ENCODE measurements at regions not wholly inside any gene's neighbourhood (a gene's known extent, or its start where the extent isn't known, plus 50 kb on each side); places are given as distances from the start of the nearest gene placed in this dataset.

- no peak for TF ChIP-seq Cebpa-rat (IDR thresholded peaks at IDR 0.05)
- Histone ChIP-seq H3K4me3 (no peak overlapping the region), H3K4me2 (peak overlapping the region in 9 of 11 experiments; percentile 12 to 79 (median 76); a peak in 16 of 22 replicates), H3K9ac (no peak overlapping the region), H3K27ac (no peak overlapping the region), H3K9me3 (replicated peaks in 1 of 11) (no peaks in the 10 kb centered on the region), H3K27me3 (peaks cover 0 to 3% (median 0%) of the 10 kb centered on the region in 11 experiments; a peak in 1 of 22 replicates), H3K36me3 (no peaks in the 10 kb centered on the region), H3K4me1 (peaks cover 0 to 39% (median 24%) of the 10 kb centered on the region in 10 experiments; a peak in 15 of 20 replicates), H4K20me1 (no peaks in the 10 kb centered on the region; a peak in 2 of 22 replicates)
Measured at GRCh38 chr6:169934699-169935347, 183.4 kb downstream of the ERMARD start.

- TF ChIP-seq Cebpa-rat (IDR thresholded peaks at IDR 0.05), result no peak
- peak overlapping the region in 9 of 11 experiments; percentile 12 to 79 (median 76); a peak in 16 of 22 replicates for H3K4me2 ChIP-seq
- no peaks in the 10 kb centered on the region; a peak in 2 of 22 replicates for H4K20me1 ChIP-seq
- H3K4me3 ChIP-seq, result no peak overlapping the region
- peaks cover 0 to 39% (median 24%) of the 10 kb centered on the region in 10 experiments; a peak in 15 of 20 replicates for H3K4me1 ChIP-seq
- H3K27ac ChIP-seq, result no peak overlapping the region
- H3K9ac ChIP-seq, result no peak overlapping the region
- H3K27me3 ChIP-seq, result peaks cover 0 to 3% (median 0%) of the 10 kb centered on the region in 11 experiments; a peak in 1 of 22 replicates
- peaks cover 0 to 7% (median 2%) of the 10 kb centered on the region in 11 experiments; a peak in 7 of 22 replicates for H3K9me3 ChIP-seq (replicated peaks in 1 of 11)
- no peaks in the 10 kb centered on the region for H3K36me3 ChIP-seq
Measured at GRCh38 chr6:169933839-169934698, 182.6 kb downstream of the ERMARD start.

GRCh38 chr6:169933251-169933821 is 181.9 kb downstream of the ERMARD start:
- H3K9ac ChIP-seq, result no peak overlapping the region
- peaks cover 0 to 3% (median 0%) of the 10 kb centered on the region in 11 experiments; a peak in 1 of 22 replicates for H3K27me3 ChIP-seq
- H3K4me3 ChIP-seq, result no peak overlapping the region
- H3K4me2 ChIP-seq, result peak overlapping the region in 7 of 11 experiments; percentile 48 to 79 (median 77); a peak in 10 of 22 replicates
- peaks cover 0 to 11% (median 7%) of the 10 kb centered on the region in 11 experiments; a peak in 7 of 22 replicates for H3K9me3 ChIP-seq (replicated peaks in 1 of 11)
- peaks cover 0 to 39% (median 24%) of the 10 kb centered on the region in 10 experiments; a peak in 15 of 20 replicates for H3K4me1 ChIP-seq
- TF ChIP-seq Cebpa-rat (IDR thresholded peaks at IDR 0.05), result no peak
- no peaks in the 10 kb centered on the region for H3K36me3 ChIP-seq
- H3K27ac ChIP-seq, result no peak overlapping the region
- H4K20me1 ChIP-seq, result no peaks in the 10 kb centered on the region; a peak in 2 of 22 replicates

GRCh38 chr6:169932491-169932890 is 181.1 kb downstream of the ERMARD start:
- no peak overlapping the region for H3K4me3 ChIP-seq
- TF ChIP-seq Cebpa-rat (IDR thresholded peaks at IDR 0.05), result no peak
- H3K36me3 ChIP-seq, result no peaks in the 10 kb centered on the region
- H3K4me1 ChIP-seq, result peaks cover 0 to 39% (median 24%) of the 10 kb centered on the region in 10 experiments; a peak in 15 of 20 replicates
- peaks cover 0 to 3% (median 0%) of the 10 kb centered on the region in 11 experiments; a peak in 1 of 22 replicates for H3K27me3 ChIP-seq
- H3K4me2 ChIP-seq, result peak overlapping the region in 8 of 11 experiments; percentile 10 to 79 (median 24); a peak in 10 of 22 replicates
- no peak overlapping the region for H3K9ac ChIP-seq
- H4K20me1 ChIP-seq, result no peaks in the 10 kb centered on the region; a peak in 2 of 22 replicates
- no peak overlapping the region for H3K27ac ChIP-seq
- peaks cover 0 to 11% (median 7%) of the 10 kb centered on the region in 11 experiments; a peak in 7 of 22 replicates for H3K9me3 ChIP-seq (replicated peaks in 1 of 11)

GRCh38 chr6:169931261-169931660 is 179.8 kb downstream of the ERMARD start:
- no peak overlapping the region for H3K27ac ChIP-seq
- no peak overlapping the region for H3K4me2 ChIP-seq
- H3K4me1 ChIP-seq, result peaks cover 0 to 39% (median 24%) of the 10 kb centered on the region in 10 experiments; a peak in 15 of 20 replicates
- H4K20me1 ChIP-seq, result no peaks in the 10 kb centered on the region; a peak in 1 of 22 replicates
- peaks cover 0 to 3% (median 0%) of the 10 kb centered on the region in 11 experiments; a peak in 1 of 22 replicates for H3K27me3 ChIP-seq
- no peak for TF ChIP-seq Cebpa-rat (IDR thresholded peaks at IDR 0.05)
- H3K9ac ChIP-seq, result no peak overlapping the region
- H3K4me3 ChIP-seq, result no peak overlapping the region
- H3K36me3 ChIP-seq, result no peaks in the 10 kb centered on the region
- peaks cover 0 to 11% (median 7%) of the 10 kb centered on the region in 11 experiments; a peak in 7 of 22 replicates for H3K9me3 ChIP-seq (replicated peaks in 1 of 11)

GRCh38 chr6:169930799-169931198 is 179.4 kb downstream of the ERMARD start:
- H3K4me3 ChIP-seq, result no peak overlapping the region
- peaks cover 0 to 35% (median 24%) of the 10 kb centered on the region in 10 experiments; a peak in 15 of 20 replicates for H3K4me1 ChIP-seq
- no peak overlapping the region for H3K4me2 ChIP-seq
- no peak overlapping the region for H3K27ac ChIP-seq
- peaks cover 0 to 3% (median 0%) of the 10 kb centered on the region in 11 experiments; a peak in 1 of 22 replicates for H3K27me3 ChIP-seq
- no peak overlapping the region for H3K9ac ChIP-seq
- TF ChIP-seq Cebpa-rat (IDR thresholded peaks at IDR 0.05), result no peak
- no peaks in the 10 kb centered on the region; a peak in 1 of 22 replicates for H4K20me1 ChIP-seq
- H3K36me3 ChIP-seq, result no peaks in the 10 kb centered on the region
- H3K9me3 ChIP-seq (replicated peaks in 1 of 11), result peaks cover 0 to 11% (median 7%) of the 10 kb centered on the region in 11 experiments; a peak in 7 of 22 replicates

GRCh38 chr6:169927711-169928110 is 176.3 kb downstream of the ERMARD start:
- H3K27me3 ChIP-seq, result no peaks in the 10 kb centered on the region; a peak in 1 of 22 replicates
- no peak overlapping the region for H3K9ac ChIP-seq
- H3K27ac ChIP-seq, result no peak overlapping the region
- H3K36me3 ChIP-seq, result no peaks in the 10 kb centered on the region
- H3K4me1 ChIP-seq, result peaks cover 0 to 10% (median 9%) of the 10 kb centered on the region in 10 experiments; a peak in 17 of 20 replicates
- H3K4me2 ChIP-seq, result no peak overlapping the region
- H3K9me3 ChIP-seq (replicated peaks in 1 of 11), result peaks cover 0 to 11% (median 7%) of the 10 kb centered on the region in 11 experiments; a peak in 7 of 22 replicates
- TF ChIP-seq Cebpa-rat (IDR thresholded peaks at IDR 0.05), result no peak
- H4K20me1 ChIP-seq, result no peaks in the 10 kb centered on the region
- no peak overlapping the region for H3K4me3 ChIP-seq

- Histone ChIP-seq H3K4me2 (no peak overlapping the region), H3K4me3 (no peak overlapping the region), H4K20me1 (no peaks in the 10 kb centered on the region), H3K36me3 (no peaks in the 10 kb centered on the region), H3K27ac (no peak overlapping the region), H3K9me3 (replicated peaks in 1 of 11) (peaks cover 0 to 11% (median 7%) of the 10 kb centered on the region in 11 experiments; a peak in 7 of 22 replicates), H3K27me3 (no peaks in the 10 kb centered on the region), H3K4me1 (peaks cover 8 to 13% (median 12%) of the 10 kb centered on the region in 10 experiments), H3K9ac (no peak overlapping the region)
- no peak for TF ChIP-seq Cebpa-rat (IDR thresholded peaks at IDR 0.05)
Measured at GRCh38 chr6:169926617-169927417, 175.4 kb downstream of the ERMARD start.
